ENCODE measurements at regions not wholly inside any gene's neighbourhood (a gene's known extent, or its start where the extent isn't known, plus 50 kb on each side); places are given as distances from the start of the nearest gene placed in this dataset.

GRCh38 chr1:238653693-238654321, 732.6 kb upstream of the CHRM3 start:
- no peak for TF ChIP-seq ZFX (IDR thresholded peaks at IDR 0.05; ENCODE audit: borderline replicate concordance)
- TF ChIP-seq CTCF (IDR thresholded peaks at IDR 0.05), result no peak
- no peak overlapping the region for H3K27ac ChIP-seq

GRCh38 chr1:238652346-238652968, 733.9 kb upstream of the CHRM3 start:
- no peak overlapping the region for H3K27ac ChIP-seq
- TF ChIP-seq CTCF (IDR thresholded peaks at IDR 0.05) (no peak), ZFX (IDR thresholded peaks at IDR 0.05; ENCODE audit: borderline replicate concordance) (no peak)

GRCh38 chr1:238649200-238649599, 737.2 kb upstream of the CHRM3 start:
- H3K27ac ChIP-seq, result no peak overlapping the region
- TF ChIP-seq CTCF (IDR thresholded peaks at IDR 0.05) (no peak), ZFX (IDR thresholded peaks at IDR 0.05; ENCODE audit: borderline replicate concordance) (no peak)

- H3K27ac ChIP-seq, result no peak overlapping the region
- TF ChIP-seq ZFX (IDR thresholded peaks at IDR 0.05; ENCODE audit: borderline replicate concordance) (no peak), CTCF (IDR thresholded peaks at IDR 0.05) (no peak)
Observed at GRCh38 chr1:238648751-238649150, 737.6 kb upstream of the CHRM3 start.

- no peak overlapping the region for H3K27ac ChIP-seq
- TF ChIP-seq ZFX (IDR thresholded peaks at IDR 0.05; ENCODE audit: borderline replicate concordance) (no peak), CTCF (IDR thresholded peaks at IDR 0.05) (no peak)
Observed at GRCh38 chr1:238648296-238648695, 738.1 kb upstream of the CHRM3 start.

- no peak overlapping the region for H3K27ac ChIP-seq
Observed at GRCh38 chr1:238647877-238648276, 738.5 kb upstream of the CHRM3 start.

More at GRCh38 chr1:238647877-238648276, 738.5 kb upstream of the CHRM3 start:
- TF ChIP-seq CTCF (IDR thresholded peaks at IDR 0.05) (no peak), ZFX (IDR thresholded peaks at IDR 0.05; ENCODE audit: borderline replicate concordance) (no peak)

Data from 22Rv1 (cell line).